ENCODE measurements at regions not wholly inside any gene's neighbourhood (a gene's known extent, or its start where the extent isn't known, plus 50 kb on each side); places are given as distances from the start of the nearest gene placed in this dataset.

- Histone ChIP-seq H3K4me1 (ENCODE audit: control insufficient read depth, extremely low read depth, insufficient read depth, low read length) (no peaks in the 10 kb centered on the region), H3K27me3 (ENCODE audit: control insufficient read depth in 2 of 2, insufficient read depth in 2 of 2, low read length in 2 of 2) (no peaks in the 10 kb centered on the region), H3K9me1 (replicated peaks; ENCODE audit: control insufficient read depth, extremely low read depth, insufficient read depth, low read length) (no peaks in the 10 kb centered on the region), H3K36me3 (ENCODE audit: control insufficient read depth in 2 of 2, extremely low read depth in 1 of 2, insufficient read depth in 2 of 2, low read length in 2 of 2) (no peaks in the 10 kb centered on the region), H3K27ac (ENCODE audit: insufficient read depth, low read depth, low read length) (no peak overlapping the region), H2AFZ (ENCODE audit: low read depth, low read length) (no peak overlapping the region), H3K79me2 (ENCODE audit: control insufficient read depth, insufficient read depth, low read length) (no peaks in the 10 kb centered on the region), H3K4me2 (ENCODE audit: insufficient read depth, low read length) (no peak overlapping the region), H3K9ac (replicated peaks; ENCODE audit: extremely low read depth, insufficient read depth, low read length) (no peak overlapping the region), H3K9me3 (replicated peaks; ENCODE audit: control insufficient read depth, insufficient read depth, low read length) (no peaks in the 10 kb centered on the region), H3K4me3 (replicated peaks in 1 of 3; ENCODE audit: insufficient read depth in 1 of 3, low read depth in 1 of 3, low read length in 3 of 3) (no peak overlapping the region), H4K20me1 (replicated peaks; ENCODE audit: control insufficient read depth, extremely low read depth, insufficient read depth, low read length) (no peaks in the 10 kb centered on the region)
- DNase-seq (ENCODE audit: low read depth, low spot score) (no peak), FAIRE-seq (no peak)
- dilution Hi-C loops (cut with MboI; ENCODE audit: extremely low pct_ligation_motif_present, low sequenced_read_pairs): no loop called here
- intact Hi-C loops (cut with micrococcal nuclease): no loop called here
- no TSS peak for BruUV-seq (replicated peaks)
- ChIA-PET POLR2A (no interaction called here), CTCF (no interaction called here)
- no peak for TF ChIP-seq JUN (IDR thresholded peaks at IDR 0.05; ENCODE audit: borderline replicate concordance, insufficient read depth, insufficient read length, low read depth)
- no peak for TF ChIP-seq EZH2 (IDR thresholded peaks at IDR 0.05; ENCODE audit: borderline replicate concordance, low read depth, low read length, severe bottlenecking)
- no peak for TF ChIP-seq MYC (IDR thresholded peaks at IDR 0.05; ENCODE audit: low read depth, low read length)
- TF ChIP-seq POLR2A (IDR thresholded peaks at IDR 0.05; ENCODE audit: low read depth, low read length): no peak
- TF ChIP-seq, protein P1, sequence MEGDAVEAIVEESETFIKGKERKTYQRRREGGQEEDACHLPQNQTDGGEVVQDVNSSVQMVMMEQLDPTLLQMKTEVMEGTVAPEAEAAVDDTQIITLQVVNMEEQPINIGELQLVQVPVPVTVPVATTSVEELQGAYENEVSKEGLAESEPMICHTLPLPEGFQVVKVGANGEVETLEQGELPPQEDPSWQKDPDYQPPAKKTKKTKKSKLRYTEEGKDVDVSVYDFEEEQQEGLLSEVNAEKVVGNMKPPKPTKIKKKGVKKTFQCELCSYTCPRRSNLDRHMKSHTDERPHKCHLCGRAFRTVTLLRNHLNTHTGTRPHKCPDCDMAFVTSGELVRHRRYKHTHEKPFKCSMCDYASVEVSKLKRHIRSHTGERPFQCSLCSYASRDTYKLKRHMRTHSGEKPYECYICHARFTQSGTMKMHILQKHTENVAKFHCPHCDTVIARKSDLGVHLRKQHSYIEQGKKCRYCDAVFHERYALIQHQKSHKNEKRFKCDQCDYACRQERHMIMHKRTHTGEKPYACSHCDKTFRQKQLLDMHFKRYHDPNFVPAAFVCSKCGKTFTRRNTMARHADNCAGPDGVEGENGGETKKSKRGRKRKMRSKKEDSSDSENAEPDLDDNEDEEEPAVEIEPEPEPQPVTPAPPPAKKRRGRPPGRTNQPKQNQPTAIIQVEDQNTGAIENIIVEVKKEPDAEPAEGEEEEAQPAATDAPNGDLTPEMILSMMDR (IDR thresholded peaks at IDR 0.05; ENCODE audit: extremely low read depth in 1 of 2, insufficient read depth in 1 of 2, low read depth in 1 of 2, low read length in 2 of 2): no peak
- no peak for TF ChIP-seq FOS (IDR thresholded peaks at IDR 0.05; ENCODE audit: borderline replicate concordance, insufficient read depth, low read length)
- no peak for TF ChIP-seq MAX (IDR thresholded peaks at IDR 0.05; ENCODE audit: insufficient read depth, insufficient read length)
- no peak for TF ChIP-seq POLR2AphosphoS5 (IDR thresholded peaks at IDR 0.05; ENCODE audit: insufficient read depth, low read depth, low read length)
- TF ChIP-seq GATA2 (IDR thresholded peaks at IDR 0.05; ENCODE audit: insufficient read depth, insufficient read length, low read depth, low read length): no peak
Measured at GRCh38 chr9:20070336-20070735, 281.5 kb upstream of the SLC24A2 start.

Measured in endothelial cell of umbilical vein (primary cell).